ENCODE measurements at regions not wholly inside any gene's neighbourhood (a gene's known extent, or its start where the extent isn't known, plus 50 kb on each side); places are given as distances from the start of the nearest gene placed in this dataset.
A peak's percentile ranks its signal among the peaks of the same experiment; 100 is the strongest.
"Not testable (repeated sequence)": the region's sequence is repeated elsewhere in the genome, so short reads cannot be mapped to it uniquely, and the experiment has no call there.

- DNase-seq (ENCODE audit: low read depth): no peak
Observed at GRCh38 chr10:38209332-38209731, 115.2 kb downstream of the ZNF37A start.

GRCh38 chr10:38209748-38210147 is 115.6 kb downstream of the ZNF37A start:
- DNase-seq (ENCODE audit: low read depth): not testable (repeated sequence)

GRCh38 chr10:38212460-38212859 is 118.3 kb downstream of the ZNF37A start:
- DNase-seq (ENCODE audit: low read depth): no peak

- DNase-seq (ENCODE audit: low read depth): no peak
Observed at GRCh38 chr10:38226385-38226784, 132.2 kb downstream of the ZNF37A start.

GRCh38 chr10:38228394-38228793 is 134.3 kb downstream of the ZNF37A start:
- no peak for DNase-seq (ENCODE audit: low read depth)

GRCh38 chr10:38238479-38238878 is 144.3 kb downstream of the ZNF37A start:
- DNase-seq (ENCODE audit: low read depth): not testable (repeated sequence)

GRCh38 chr10:38242061-38242649 is 148.0 kb downstream of the ZNF37A start:
- DNase-seq (ENCODE audit: low read depth): peak; percentile 1

- DNase-seq (ENCODE audit: low read depth): not testable (repeated sequence)
Observed at GRCh38 chr10:38248113-38248512, 154.0 kb downstream of the ZNF37A start.

- DNase-seq (ENCODE audit: low read depth): not testable (repeated sequence)
Observed at GRCh38 chr10:38252551-38252950, 158.4 kb downstream of the ZNF37A start.

GRCh38 chr10:38267555-38267954 is 173.4 kb downstream of the ZNF37A start:
- not testable (repeated sequence) for DNase-seq (ENCODE audit: low read depth)

- DNase-seq (ENCODE audit: low read depth): not testable (repeated sequence)
Observed at GRCh38 chr10:38271031-38271430, 176.9 kb downstream of the ZNF37A start.

- not testable (repeated sequence) for DNase-seq (ENCODE audit: low read depth)
Observed at GRCh38 chr10:38274879-38275278, 180.7 kb downstream of the ZNF37A start.

GRCh38 chr10:38292560-38292959 is 198.4 kb downstream of the ZNF37A start:
- DNase-seq (ENCODE audit: low read depth): not testable (repeated sequence)

- not testable (repeated sequence) for DNase-seq (ENCODE audit: low read depth)
Observed at GRCh38 chr10:38310111-38310510, 216.0 kb downstream of the ZNF37A start.

- DNase-seq (ENCODE audit: low read depth): not testable (repeated sequence)
Observed at GRCh38 chr10:38315090-38315805, 221.1 kb downstream of the ZNF37A start.

GRCh38 chr10:38321393-38321792 is 227.3 kb downstream of the ZNF37A start:
- not testable (repeated sequence) for DNase-seq (ENCODE audit: low read depth)

GRCh38 chr10:38330306-38330705 is 236.2 kb downstream of the ZNF37A start:
- not testable (repeated sequence) for DNase-seq (ENCODE audit: low read depth)

GRCh38 chr10:38331106-38331505 is 237.0 kb downstream of the ZNF37A start:
- not testable (repeated sequence) for DNase-seq (ENCODE audit: low read depth)

- DNase-seq (ENCODE audit: low read depth): not testable (repeated sequence)
Observed at GRCh38 chr10:38333699-38334098, 239.6 kb downstream of the ZNF37A start.

- not testable (repeated sequence) for DNase-seq (ENCODE audit: low read depth)
Observed at GRCh38 chr10:38350645-38351044, 256.5 kb downstream of the ZNF37A start.

GRCh38 chr10:38354410-38354809 is 260.3 kb downstream of the ZNF37A start:
- DNase-seq (ENCODE audit: low read depth): not testable (repeated sequence)

- DNase-seq (ENCODE audit: low read depth): peak; percentile 67
Observed at GRCh38 chr10:38355911-38356526, 261.9 kb downstream of the ZNF37A start.

GRCh38 chr10:38356527-38356926 is 262.4 kb downstream of the ZNF37A start:
- peak; percentile 4 for DNase-seq (ENCODE audit: low read depth)
